Islet of Langerhans (tissue), 1 donor: ENCODE measurements at regions not wholly inside any gene's neighbourhood (a gene's known extent, or its start where the extent isn't known, plus 50 kb on each side); places are given as distances from the start of the nearest gene placed in this dataset.
"Not testable (repeated sequence)": the region's sequence is repeated elsewhere in the genome, so short reads cannot be mapped to it uniquely, and the experiment has no call there.

ENCODE experiments used
- FAIRE-seq: peaks from one replicate; lab custom pipeline; 2011; peaks lifted over from hg19 to GRCh38; lab: Jason Lieb, UNC

DNA sequence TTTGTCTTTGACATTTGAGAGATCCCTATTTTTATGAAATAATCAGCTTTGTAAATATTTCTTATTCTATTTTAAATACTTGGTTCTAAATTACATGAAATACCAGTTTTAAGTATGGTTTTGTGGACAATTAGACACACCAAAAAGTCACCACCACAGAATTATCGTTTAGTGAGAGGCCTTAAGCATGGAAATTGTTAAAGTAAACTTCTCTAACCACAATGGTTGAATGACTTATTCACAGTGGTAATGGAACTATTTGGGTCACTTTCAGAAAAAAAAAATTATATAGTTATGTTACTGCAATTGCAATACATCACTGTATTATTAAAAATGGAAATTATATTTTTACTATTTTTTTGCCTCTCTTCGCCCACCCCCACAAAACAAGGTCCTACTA, 1252.5 kb downstream of the EFNA5 start:
- no peak for FAIRE-seq

DNA sequence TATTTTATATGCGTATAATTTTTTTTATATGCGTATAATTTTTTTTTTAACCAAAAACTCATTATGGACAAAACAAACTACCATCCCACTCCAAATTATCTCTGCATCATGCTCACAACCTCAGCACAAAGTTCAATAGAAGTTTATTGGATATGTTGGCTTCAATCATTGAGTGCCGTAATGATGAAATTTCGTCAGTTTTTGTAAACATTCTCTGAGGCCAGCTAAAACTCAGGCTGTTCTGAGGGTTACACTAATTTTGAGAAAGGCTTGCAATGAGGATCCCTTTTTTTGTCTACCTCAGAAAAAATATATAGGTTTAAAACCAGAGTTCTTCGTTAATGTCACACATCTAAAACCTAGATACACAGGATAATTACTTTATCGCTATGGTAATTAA, 1253.2 kb downstream of the EFNA5 start:
- FAIRE-seq: no peak

DNA sequence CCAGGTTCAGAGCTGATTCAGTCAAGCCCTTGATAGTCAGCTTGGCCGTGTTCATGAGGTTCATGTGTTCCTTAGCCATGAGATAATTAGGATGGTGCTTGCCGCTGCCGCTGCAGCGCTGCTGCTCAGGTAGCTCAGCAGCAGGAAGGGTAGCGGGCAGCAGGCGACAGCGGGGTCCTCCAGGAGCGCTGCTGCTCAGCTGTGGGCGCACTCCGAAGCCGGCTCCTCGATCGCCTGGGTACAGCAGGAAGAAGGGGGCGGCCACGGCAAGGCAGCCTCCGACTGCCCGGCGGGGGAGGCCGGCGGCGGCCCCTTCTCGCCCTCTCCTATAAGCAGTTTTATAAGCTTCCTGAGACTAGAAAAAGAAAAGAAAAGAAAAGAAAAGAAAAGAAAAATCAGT, 1253.6 kb downstream of the EFNA5 start:
- FAIRE-seq: no peak

DNA sequence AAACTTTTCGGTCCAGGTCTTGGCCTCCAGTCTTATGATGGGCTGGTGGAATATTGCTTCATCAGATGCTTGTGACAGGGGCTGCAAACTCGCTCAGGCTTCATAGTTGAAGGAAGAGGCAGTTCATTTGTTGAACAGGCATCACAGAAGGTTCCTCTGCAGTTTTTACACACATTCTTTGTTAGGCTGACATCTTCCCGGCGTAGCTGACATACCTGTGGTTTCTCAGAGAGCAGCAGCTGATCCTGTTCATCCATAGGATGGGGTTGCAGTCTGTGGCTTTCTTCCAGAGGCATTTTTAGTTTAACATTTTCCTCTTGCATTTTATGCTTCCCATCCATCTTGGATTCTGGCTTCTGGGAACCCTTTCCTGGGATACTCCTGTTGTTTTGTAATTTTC, 1255.2 kb downstream of the EFNA5 start:
- FAIRE-seq: no peak

DNA sequence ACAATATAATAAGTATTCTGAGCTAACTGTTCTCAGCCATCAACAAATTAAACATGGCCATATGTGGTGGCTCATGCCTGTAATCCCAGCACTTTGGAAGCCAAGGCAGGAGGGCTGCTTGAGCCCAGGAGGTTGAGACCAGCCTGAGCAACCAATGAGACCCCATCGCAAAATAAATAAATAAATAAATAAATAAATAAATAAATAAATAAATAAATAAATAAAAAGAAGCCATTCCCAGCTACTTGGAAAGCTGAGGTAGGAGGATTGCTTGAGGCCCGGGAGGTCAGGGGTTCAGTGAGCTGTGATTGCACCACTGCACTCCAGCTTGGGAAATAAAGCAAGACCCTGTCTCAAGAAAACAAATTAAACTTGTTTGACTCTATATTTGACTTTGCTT, 1256.4 kb downstream of the EFNA5 start:
- FAIRE-seq: no peak

DNA sequence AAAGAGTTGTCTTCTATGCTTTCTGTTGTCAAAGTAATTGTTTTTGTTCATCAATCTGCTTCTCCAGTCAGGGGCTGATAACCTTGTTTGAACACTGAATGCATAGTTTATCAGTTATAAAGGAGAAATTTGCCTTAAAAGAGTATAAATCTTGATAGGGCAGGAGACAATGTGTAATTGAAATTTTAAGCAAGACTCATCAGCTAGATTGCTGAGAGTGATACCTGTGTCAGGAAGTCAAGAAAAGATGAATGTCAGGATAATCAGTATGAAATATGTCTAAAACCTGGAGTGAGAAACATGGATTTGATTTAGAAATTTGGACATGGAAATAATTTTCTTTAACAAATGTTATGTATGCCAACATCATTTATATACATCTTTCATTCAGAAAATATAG, 1258.1 kb downstream of the EFNA5 start:
- FAIRE-seq: no peak

DNA sequence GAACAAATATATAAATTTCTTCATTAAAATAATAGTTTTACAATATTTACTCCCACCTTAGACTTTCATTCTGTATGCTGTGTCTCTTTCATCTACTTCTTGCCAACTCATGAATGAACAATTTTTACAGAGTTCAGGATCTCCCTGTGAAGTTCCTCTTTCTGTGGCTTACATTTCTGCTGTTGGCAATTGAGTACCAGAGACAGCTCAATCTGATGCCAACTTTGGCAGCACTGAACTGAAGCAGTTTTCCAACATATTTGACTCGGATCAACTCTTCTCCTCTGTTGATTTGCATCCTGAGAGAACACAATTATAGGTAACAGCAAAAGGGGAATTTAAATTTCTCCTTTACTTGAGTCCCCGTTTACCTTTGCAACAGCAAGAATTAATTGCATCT, 1262.2 kb downstream of the EFNA5 start:
- no peak for FAIRE-seq

DNA sequence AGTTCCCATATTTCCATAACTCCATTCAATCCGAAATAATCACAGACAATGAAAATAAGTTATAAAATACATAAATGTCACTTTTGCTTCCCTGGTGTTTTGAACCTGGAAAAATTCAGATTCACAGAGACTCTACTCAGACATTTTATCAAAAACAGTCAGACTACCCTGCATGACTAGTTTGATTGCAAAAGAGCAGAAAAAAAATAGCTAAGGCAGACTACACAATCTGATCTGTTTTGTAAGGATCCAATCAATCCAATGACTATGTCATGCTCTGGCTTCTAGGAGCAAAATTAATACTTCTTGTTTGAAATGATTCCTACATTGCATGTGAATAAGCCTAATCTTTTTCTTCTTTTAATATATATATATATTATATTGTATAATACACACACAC, 1262.6 kb downstream of the EFNA5 start:
- no peak for FAIRE-seq

DNA sequence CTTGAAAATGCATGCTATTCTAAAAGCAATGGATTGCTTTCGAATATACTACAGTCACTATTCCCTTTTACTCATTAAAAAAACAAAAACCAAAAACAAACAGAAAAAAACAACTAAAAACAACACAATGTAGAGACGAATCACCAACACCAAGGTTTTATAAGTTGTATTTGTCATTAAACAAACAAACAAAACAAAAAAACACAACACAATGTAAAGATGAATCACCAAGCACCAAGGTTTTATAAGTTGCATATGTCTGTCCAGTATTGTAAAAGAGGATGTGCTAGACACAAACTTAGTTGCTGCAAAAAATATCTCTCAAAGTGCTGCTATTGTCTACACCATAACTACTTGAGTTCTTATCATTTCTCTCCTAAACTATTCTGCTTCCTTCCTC, 1269.2 kb downstream of the EFNA5 start:
- no peak for FAIRE-seq

DNA sequence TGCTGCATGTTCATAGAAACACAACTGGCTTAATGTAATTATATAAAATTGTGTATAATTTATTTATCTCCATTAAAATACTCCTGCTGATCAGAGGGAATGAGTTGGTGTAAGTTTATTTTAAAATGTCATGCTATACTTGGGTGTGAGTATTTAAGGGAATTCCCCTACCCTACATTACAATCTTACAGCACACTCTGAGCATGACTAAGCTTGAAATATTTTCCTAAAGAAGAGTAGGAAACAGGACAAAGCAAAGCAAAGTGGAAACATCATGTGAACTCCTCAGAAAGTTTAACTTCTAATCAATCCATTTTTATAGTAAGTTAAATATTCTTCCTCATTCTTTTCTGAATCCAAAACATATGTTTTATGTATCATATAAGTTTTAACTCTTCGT, 1271.3 kb downstream of the EFNA5 start:
- FAIRE-seq: peak; percentile 47

DNA sequence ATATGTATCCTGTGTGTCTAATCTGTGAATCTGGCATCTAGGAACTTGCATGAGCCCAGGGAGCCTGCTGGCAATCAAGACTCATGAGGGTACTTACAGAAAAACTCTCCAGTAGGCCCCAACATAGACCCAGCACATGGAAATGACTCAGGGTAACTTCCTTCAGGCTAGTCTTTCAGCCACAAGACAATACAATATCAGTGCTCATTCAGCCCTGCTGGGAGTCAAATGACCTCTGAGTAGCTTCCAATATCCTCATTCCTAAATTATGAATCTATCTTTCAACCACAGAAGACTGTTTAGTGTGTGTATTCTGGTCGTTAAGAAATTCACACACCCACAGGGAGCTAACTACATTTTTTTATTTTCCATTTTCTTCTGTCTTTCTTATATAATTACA, 1273.0 kb downstream of the EFNA5 start:
- no peak for FAIRE-seq

DNA sequence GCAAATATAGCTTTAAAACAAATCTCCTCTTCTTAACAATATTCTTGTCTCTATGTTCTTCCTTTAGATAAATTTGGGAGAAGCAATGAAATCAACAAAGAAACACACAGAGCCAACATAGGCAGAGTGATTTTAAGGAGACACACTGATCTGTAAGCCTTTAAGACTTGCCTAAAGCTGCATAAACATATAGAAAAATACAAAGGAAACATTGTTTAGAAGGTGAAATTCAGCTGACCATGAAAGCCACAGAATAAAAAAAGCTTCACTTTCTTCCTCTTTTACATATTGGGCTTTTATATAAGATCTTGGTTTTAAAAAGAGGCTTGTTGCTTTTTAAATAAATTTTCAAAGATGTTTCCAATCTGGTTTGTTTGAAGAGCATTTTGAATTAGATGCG, 1277.5 kb downstream of the EFNA5 start:
- no peak for FAIRE-seq

DNA sequence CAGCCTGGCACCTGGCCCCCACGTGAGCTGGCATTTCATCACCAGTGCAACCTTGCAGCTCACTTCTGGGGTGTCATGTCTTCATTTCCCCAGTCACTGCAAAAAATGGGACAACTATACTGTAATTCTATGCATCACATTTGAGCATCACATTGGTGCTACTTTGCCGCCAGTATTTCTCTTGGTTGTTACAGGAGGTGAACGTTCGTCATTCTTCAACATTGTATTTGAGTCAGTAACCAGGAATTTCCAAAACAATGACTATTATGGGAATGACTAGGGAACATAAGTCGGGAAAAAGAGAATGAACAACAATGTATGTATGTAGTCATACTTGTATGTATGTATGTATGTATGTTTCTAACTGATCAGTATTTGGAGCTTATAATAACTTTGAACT, 1278.0 kb downstream of the EFNA5 start:
- no peak for FAIRE-seq

DNA sequence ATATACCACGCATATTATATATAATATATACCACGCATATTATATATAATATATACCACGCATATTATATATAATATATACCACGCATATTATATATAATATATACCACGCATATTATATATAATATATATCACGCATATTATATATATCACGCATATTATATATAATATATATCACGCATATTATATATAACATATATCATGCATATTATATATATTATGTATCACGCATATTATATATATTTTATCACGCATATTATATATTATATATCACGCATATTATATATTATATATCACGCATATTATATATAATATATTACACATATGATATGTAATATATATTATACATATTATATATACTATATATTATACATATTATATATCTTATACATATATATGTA, 1283.0 kb downstream of the EFNA5 start:
- FAIRE-seq: not testable (repeated sequence)

DNA sequence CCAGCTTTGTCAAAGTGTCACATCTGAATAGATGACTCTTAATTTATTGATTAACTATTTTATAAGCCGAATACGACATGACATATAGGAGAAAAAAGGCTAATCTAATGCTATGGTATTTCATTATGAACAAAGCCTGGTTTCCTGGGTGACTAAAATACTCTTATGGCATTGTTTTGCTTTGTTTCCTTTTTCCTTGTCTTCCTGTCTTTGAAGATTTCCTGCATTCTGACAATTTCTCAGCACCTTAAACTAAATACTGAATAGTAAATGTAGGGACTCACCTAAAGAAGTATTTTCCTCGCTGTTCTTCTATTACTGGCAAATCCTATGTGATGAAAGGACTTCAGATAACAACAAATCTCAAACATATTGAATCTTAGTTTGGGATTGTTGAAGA, 1284.5 kb downstream of the EFNA5 start:
- FAIRE-seq: no peak

DNA sequence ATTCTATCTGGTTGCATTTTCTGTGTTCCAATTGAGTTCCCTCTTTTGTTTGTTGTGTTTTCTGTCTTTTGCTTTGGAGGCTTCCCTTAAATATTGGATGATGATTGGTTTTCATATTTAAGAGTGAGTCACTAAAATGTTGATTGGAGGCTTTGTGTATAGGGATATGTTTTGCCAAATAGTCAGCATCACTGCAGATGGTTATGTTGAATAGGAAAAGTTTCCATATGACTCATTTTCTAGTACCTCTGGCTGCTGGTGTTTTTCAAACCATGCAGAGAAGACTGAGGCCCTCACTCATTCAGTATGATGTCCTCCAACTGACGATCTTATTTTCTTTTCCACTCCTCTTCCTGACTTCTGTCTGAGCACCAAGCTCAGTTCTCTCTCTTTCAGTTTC, 1290.0 kb downstream of the EFNA5 start:
- no peak for FAIRE-seq

DNA sequence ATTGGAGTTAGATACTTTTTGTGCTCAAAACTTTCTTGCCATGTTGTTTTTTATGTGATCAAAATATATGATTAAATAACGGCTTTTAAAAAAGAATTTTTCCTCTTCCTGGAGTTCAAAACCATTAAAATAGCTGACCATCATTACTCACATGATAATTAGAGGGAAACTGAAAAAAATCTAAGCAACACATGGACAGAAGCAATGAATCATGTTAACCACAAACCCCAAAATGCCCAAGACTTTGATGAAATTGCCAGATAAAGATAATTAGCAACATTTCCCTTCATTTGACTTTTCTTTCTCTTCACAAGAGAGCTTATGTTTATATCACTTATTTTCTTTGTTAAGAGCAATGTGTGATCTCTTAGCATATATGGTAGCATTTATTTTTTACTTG, 1294.2 kb downstream of the EFNA5 start:
- no peak for FAIRE-seq

DNA sequence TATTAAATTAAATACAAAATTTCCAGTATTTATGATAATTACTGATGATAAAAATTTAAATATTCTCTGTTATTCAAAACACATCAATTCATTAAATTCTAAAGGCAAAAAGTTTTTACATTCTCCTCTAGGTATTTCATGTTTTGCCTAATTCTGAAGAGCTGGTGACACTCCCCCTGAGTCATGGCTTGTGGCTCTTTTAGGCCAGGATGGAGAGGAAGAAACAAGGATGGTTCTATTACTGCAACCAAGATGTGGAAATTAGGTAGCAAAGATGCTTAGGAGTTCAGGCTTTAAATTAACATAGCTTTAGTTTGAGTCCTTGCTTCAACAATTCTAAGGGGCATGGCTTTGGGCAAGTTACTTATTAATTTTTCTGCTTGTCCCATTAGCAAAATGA, 1295.8 kb downstream of the EFNA5 start:
- FAIRE-seq: no peak

DNA sequence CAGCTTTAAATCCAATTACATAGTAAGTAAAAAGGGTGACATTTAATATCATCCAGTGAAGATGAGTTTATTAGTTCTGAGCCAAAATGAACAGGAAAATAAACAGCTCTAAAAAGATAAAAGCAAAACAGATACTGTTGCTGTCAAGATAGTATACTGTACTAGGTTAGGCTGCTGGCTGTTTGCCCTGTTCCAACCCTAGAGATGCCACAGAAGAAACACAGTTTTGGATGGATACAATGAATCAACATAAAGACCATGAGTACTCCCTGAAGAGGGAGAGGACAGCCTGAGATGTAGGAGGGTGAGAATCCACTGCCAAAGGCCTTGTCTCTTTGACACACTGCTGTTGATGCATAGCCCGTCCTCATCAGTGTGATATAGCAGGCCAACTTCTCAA, 1302.7 kb downstream of the EFNA5 start:
- no peak for FAIRE-seq

DNA sequence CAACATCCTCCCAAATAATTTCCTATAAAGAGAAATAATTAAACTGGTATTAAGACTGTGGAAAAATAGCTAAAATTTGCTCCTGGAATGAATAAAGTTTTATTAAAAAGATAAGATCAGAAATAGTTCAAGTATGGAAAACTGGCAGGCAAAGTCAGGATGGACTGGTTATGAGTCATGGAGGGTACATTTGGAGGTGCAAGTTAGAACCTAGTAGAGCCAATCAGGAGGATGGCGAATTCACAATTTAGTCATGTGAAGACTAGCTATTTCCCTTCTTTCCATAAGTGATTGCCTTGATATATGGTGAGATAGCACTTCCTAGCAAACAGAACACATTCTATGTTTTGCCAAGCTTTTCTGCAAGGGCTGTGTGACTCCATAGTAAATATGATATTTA, 1303.5 kb downstream of the EFNA5 start:
- FAIRE-seq: no peak

DNA sequence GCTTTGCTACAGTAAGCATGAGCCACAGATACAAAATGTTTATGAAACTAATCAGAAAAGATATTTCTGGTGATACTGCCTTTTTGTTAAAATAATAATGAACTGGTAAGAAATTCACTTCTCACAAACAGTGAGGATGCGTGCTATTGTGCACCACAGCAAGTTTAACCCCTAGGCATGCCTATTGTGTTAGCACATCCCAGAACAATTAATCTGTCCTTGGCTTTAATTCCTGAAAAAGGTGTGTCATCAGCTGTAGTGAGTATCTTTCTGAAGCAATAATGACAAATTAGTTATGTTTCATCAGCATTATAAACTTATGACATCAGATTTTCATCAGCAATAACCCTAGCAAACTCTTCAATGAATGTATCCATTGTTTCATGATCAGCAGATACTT, 1307.2 kb downstream of the EFNA5 start:
- no peak for FAIRE-seq

DNA sequence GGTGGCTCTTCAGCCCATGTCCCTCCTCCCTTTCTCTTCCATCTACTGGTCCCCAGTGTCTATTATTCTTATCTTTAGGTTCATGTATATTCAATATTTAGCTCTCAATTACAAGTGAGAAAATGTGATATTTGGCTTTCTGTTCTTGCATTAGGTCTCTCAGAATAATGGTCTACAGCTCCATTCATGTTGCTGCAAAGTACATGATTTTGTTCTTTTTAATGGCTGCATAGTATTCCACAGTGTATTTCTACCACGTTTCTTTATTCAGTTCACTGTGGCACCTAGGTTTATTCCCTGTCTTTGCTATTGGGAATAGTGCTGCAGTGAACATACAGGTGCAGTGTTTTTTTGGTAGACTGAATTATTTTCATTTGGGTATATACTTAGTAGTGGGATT, 1308.8 kb downstream of the EFNA5 start:
- no peak for FAIRE-seq

DNA sequence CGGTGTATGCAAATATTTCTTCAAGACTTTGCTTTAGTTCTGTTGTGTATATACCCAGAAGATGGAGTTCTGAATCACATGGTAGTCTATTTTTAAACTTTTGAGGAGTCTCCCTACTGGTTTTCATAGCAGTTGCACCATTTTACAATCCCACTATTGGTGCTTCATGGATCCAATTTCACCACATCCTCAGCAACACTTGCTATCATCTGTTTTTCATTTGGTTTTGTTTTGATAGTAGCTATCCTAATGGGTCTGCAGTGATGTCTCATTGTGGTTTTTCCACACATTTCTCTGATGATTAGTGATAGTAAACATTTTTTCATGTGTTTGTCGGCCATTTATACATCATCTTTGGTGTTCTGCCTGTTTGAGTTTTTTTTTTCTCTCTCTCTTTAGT, 1339.3 kb downstream of the EFNA5 start:
- FAIRE-seq: no peak

DNA sequence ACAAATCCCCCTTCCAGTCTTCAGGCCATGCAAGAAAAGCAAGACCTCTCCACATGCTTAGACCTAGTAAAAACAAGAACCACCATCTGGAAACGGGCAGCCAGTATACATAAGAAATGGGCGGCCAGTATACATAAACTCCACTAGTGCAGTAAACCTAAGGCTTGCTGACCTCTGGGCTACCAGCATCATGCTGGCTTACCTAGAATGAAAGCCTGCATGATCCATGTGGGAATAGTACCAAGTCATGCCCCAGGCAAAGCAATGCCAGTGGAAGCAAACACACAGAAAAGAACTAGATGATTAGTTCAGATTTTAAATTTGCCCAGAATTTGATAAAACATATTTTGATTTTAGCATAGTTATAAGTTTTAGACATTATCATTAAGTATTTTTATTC, 1346.4 kb downstream of the EFNA5 start:
- FAIRE-seq: no peak

DNA sequence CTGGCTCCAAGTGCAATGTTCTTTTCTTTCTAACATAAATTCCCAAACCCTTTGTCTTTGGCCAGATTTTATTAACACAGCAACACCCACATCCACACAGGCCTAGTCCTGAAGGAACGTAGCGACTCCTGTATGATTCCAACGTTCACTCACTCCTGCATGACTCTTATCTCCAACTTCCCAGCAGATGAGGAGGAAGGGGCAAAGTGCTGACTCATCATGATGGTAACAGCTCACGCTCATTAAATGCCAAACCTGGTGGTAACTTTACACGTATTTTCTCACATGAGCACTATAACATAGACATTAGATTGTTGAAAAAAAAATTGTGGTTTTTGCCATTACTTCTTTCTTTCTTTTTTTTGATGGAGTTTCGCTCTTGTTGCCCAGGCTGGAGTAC, 1349.5 kb downstream of the EFNA5 start:
- FAIRE-seq: no peak
